Osteoblast (primary cell): ENCODE measurements at regions not wholly inside any gene's neighbourhood (a gene's known extent, or its start where the extent isn't known, plus 50 kb on each side); places are given as distances from the start of the nearest gene placed in this dataset.

Experiments
- DNase-seq: peaks from one replicate; pipeline ENCODE4 v3.0.0; 2011; ENCODE audit warnings: low spot score, mixed read lengths; ENCODE audit not compliant: insufficient read length; ENCODE audit errors: missing footprints
- H2AFZ ChIP-seq: 2 replicates; pipeline ENCODE4 v1.6.0; 2011; ENCODE audit warnings: mild to moderate bottlenecking, low read length
- H3K27ac ChIP-seq: 2 replicates; pipeline ENCODE4 v1.5.1; 2011; ENCODE audit warnings: mild to moderate bottlenecking, low read depth, low read length, moderate library complexity
- H3K27me3 ChIP-seq: 2 replicates; pipeline ENCODE4 v1.6.0; 2012; ENCODE audit warnings: mild to moderate bottlenecking, control low read depth, inconsistent platforms, low read length, moderate library complexity; ENCODE audit not compliant: insufficient read depth
- H3K36me3 ChIP-seq: 2 replicates; pipeline ENCODE4 v1.5.1; 2011; ENCODE audit warnings: mild to moderate bottlenecking, low read length, control low read depth, moderate library complexity; ENCODE audit not compliant: insufficient read depth
- H3K4me1 ChIP-seq: 2 replicates; pipeline ENCODE4 v1.5.1; 2011; ENCODE audit warnings: mild to moderate bottlenecking, low read length, control low read depth, moderate library complexity; ENCODE audit not compliant: insufficient read depth
- H3K4me2 ChIP-seq: 2 replicates; pipeline ENCODE4 v1.6.0; 2011; ENCODE audit warnings: mild to moderate bottlenecking, low read length; ENCODE audit not compliant: insufficient read depth
- H3K4me3 ChIP-seq: fragments of 200-600 bp; sonication (generic); 3 replicates; pipeline ENCODE4 v1.5.1; 2012; ENCODE audit warnings: mild to moderate bottlenecking, low read length, inconsistent platforms; ENCODE audit not compliant: insufficient read depth
- H3K79me2 ChIP-seq: 2 replicates; pipeline ENCODE4 v1.6.0; 2012; ENCODE audit warnings: mild to moderate bottlenecking, low read length, control low read depth, inconsistent platforms; ENCODE audit not compliant: insufficient read depth
- H3K9me3 ChIP-seq: 2 replicates; pipeline ENCODE4 v1.5.1; 2011; ENCODE audit warnings: low read depth, low read length, control low read depth
- H4K20me1 ChIP-seq: 2 replicates; pipeline ENCODE4 v1.6.0; 2012; ENCODE audit warnings: mild to moderate bottlenecking, low read length, control low read depth; ENCODE audit not compliant: insufficient read depth
- CTCF ChIP-seq: IDR thresholded peaks from 2 replicates; pipeline ENCODE4 v1.5.1; 2011; ENCODE audit warnings: mild to moderate bottlenecking, low read depth, low read length, moderate library complexity; ENCODE audit errors: extremely low read depth

DNA sequence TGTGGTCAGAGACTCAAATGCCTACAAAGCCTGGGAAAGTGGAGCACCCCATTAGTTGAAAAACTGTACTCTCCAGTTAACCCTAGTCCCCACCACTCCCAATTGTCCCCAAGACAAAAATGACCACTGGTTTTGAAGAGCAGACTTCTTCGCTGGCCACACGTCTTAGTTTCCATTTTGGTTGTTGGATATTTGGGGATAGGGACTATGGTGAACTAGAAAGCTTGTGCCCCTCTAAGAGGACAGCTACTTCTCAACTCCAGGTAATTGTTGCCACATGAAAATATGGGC is 109.4 kb upstream of the SPRY4 start:
- Histone ChIP-seq H2AFZ (peak overlapping the region; percentile 84), H3K4me1 (peaks cover 11% of the 10 kb centered on the region), H3K27ac (peak overlapping the region; percentile 61), H4K20me1 (no peaks in the 10 kb centered on the region), H3K4me2 (peak overlapping the region; percentile 46), H3K9me3 (no peaks in the 10 kb centered on the region), H3K4me3 (peak overlapping the region; percentile 20), H3K79me2 (no peaks in the 10 kb centered on the region), H3K36me3 (no peaks in the 10 kb centered on the region), H3K27me3 (no peaks in the 10 kb centered on the region)
- TF ChIP-seq CTCF = no peak
- DNase-seq = no peak

GRCh38 chr5:142433526-142434321 is 108.9 kb upstream of the SPRY4 start:
- DNase-seq = peak; percentile 66
- H3K4me2 ChIP-seq = peak overlapping the region; percentile 46
- TF ChIP-seq CTCF = no peak
- H3K36me3 ChIP-seq = no peaks in the 10 kb centered on the region
- H3K4me3 ChIP-seq = peak overlapping the region; percentile 20
- no peaks in the 10 kb centered on the region for H4K20me1 ChIP-seq
- H3K9me3 ChIP-seq = no peaks in the 10 kb centered on the region
- peak overlapping the region; percentile 61 for H3K27ac ChIP-seq
- peak overlapping the region; percentile 84 for H2AFZ ChIP-seq
- peaks cover 11% of the 10 kb centered on the region for H3K4me1 ChIP-seq
- no peaks in the 10 kb centered on the region for H3K79me2 ChIP-seq
- H3K27me3 ChIP-seq = no peaks in the 10 kb centered on the region

GRCh38 chr5:142432961-142433360 is 108.1 kb upstream of the SPRY4 start:
- DNase-seq = no peak
- TF ChIP-seq CTCF = no peak
- no peak overlapping the region for H3K4me2 ChIP-seq
- no peaks in the 10 kb centered on the region for H4K20me1 ChIP-seq
- H3K27me3 ChIP-seq = no peaks in the 10 kb centered on the region
- H3K79me2 ChIP-seq = no peaks in the 10 kb centered on the region
- H3K36me3 ChIP-seq = no peaks in the 10 kb centered on the region
- H3K4me3 ChIP-seq = no peak overlapping the region
- no peak overlapping the region for H3K27ac ChIP-seq
- H3K4me1 ChIP-seq = peaks cover 11% of the 10 kb centered on the region
- no peak overlapping the region for H2AFZ ChIP-seq
- H3K9me3 ChIP-seq = no peaks in the 10 kb centered on the region

DNA sequence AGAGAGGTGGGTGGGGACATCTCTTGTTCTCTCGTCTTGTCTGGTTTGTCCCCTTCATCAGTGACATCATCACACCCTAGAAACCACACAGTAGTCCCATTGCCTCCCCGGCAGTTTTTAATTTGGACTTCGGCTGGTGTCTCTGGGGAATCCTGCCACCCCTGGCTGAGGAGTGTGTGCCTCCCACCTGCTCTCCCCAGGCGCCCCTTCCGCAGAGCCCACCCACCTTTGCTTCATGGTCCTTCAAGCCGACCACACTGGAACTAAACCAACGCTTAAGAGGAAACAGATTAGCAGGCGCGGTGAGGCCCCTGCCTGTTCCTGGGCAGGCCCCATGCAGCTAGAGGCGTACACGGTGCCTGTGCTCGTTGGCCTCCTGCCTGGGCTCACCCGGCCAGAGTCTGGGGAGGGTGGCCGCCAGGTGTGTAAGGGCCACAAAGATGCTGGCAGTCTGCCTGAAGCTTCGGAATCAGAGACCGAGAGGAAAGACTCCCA is 107.6 kb upstream of the SPRY4 start:
- peaks cover 11% of the 10 kb centered on the region for H3K4me1 ChIP-seq
- no peaks in the 10 kb centered on the region for H3K79me2 ChIP-seq
- no peak for DNase-seq
- no peak overlapping the region for H3K4me3 ChIP-seq
- H2AFZ ChIP-seq = no peak overlapping the region
- no peak for TF ChIP-seq CTCF
- H3K27ac ChIP-seq = no peak overlapping the region
- H3K4me2 ChIP-seq = no peak overlapping the region
- no peaks in the 10 kb centered on the region for H3K36me3 ChIP-seq
- H3K27me3 ChIP-seq = no peaks in the 10 kb centered on the region
- no peaks in the 10 kb centered on the region for H3K9me3 ChIP-seq
- no peaks in the 10 kb centered on the region for H4K20me1 ChIP-seq
